Stimulated activated naive CD8-positive, alpha-beta T cell treated with anti-CD3 and anti-CD28 coated beads, Interleukin-15, amount 100 ng/mL, for 72 hours (primary cell): ENCODE measurements at regions not wholly inside any gene's neighbourhood (a gene's known extent, or its start where the extent isn't known, plus 50 kb on each side); places are given as distances from the start of the nearest gene placed in this dataset.

ENCODE experiments used
- ATAC-seq: fragments of 150-1000 bp; cut with Tn5 transposase; 2 replicates; pipeline ENCODE4 v1.10.0; 2021; ENCODE audit warnings: mild to moderate bottlenecking, moderate library complexity
- DNase-seq, 2 donors: peaks; one replicate each; pipeline ENCODE4 v3.0.0; 2021 to 2022
- H3K27ac Mint-ChIP-seq, 2 donors: one replicate each; pipeline ENCODE4 v1.8.0; 2022; ENCODE audit warnings: mild to moderate bottlenecking in 2 of 2, mixed read lengths in 2 of 2, moderate library complexity in 2 of 2
- H3K27me3 Mint-ChIP-seq: one replicate; pipeline ENCODE4 v1.8.0; 2022; ENCODE audit warnings: mixed read lengths
- H3K4me1 Mint-ChIP-seq: one replicate; pipeline ENCODE4 v1.8.0; 2022; ENCODE audit warnings: mild to moderate bottlenecking, mixed read lengths
- H3K4me3 Mint-ChIP-seq, 2 donors: one replicate each; pipeline ENCODE4 v1.8.0; 2022; ENCODE audit warnings: mild to moderate bottlenecking in 2 of 2, mixed read lengths in 2 of 2, moderate library complexity in 1 of 2
- H3K9me3 Mint-ChIP-seq, 2 donors: one replicate each; pipeline ENCODE4 v1.8.0; 2022; ENCODE audit warnings: mixed read lengths in 2 of 2

DNA sequence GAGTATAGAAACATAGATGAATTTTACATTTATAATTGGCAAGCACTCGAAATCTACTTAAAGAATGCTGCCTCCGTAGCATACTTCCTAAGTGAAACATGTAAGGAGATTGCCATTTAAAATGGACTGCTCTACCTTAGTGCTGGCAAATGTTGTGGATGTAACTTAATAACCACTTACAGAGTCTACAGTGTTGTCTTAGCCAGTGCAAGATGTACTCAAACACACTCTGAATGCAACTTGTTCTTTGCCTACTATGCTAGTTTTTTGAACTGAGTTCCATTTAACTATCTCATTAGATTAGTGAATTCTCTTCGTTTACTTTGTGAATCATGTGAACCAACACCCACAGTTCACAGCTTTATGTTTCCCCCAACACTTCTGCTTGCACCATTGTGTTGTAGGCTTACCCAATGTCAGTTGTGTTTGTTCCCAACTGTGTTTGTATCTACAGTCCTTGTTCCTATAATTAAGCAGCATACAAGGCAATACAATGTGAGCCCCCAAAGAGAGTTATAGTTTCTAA, 345.5 kb upstream of the LYPLAL1 start:
- H3K4me3 Mint-ChIP-seq, result no peak overlapping the region
- no peak for ATAC-seq
- no peaks in the 10 kb centered on the region for H3K4me1 Mint-ChIP-seq
- H3K27ac Mint-ChIP-seq, result no peak overlapping the region
- no peak for DNase-seq
- no peaks in the 10 kb centered on the region for H3K9me3 Mint-ChIP-seq
- H3K27me3 Mint-ChIP-seq, result no peaks in the 10 kb centered on the region

DNA sequence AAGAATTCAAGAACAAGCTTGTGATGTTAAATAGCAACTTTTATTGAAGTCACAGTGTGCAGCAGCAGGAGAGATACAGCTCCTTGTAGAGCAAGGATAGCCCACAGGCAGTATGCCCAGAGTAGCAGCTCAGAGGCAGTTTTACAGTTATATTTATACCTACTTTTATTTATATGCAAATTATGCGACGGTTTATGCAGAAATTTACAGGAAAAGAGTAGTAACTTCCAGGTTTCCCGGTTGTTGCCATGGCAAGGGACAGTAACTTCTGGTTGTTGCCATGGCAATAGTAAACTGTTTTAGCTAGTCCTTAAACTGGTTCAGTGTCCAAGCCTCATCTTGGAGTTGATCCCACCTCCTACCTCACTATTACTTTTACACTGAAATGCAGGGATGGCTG, 344.6 kb upstream of the LYPLAL1 start:
- H3K4me3 Mint-ChIP-seq, result no peak overlapping the region
- DNase-seq (no peak), ATAC-seq (no peak)
- H3K27me3 Mint-ChIP-seq, result no peaks in the 10 kb centered on the region
- H3K4me1 Mint-ChIP-seq, result no peaks in the 10 kb centered on the region
- H3K27ac Mint-ChIP-seq, result no peak overlapping the region
- H3K9me3 Mint-ChIP-seq, result no peaks in the 10 kb centered on the region

DNA sequence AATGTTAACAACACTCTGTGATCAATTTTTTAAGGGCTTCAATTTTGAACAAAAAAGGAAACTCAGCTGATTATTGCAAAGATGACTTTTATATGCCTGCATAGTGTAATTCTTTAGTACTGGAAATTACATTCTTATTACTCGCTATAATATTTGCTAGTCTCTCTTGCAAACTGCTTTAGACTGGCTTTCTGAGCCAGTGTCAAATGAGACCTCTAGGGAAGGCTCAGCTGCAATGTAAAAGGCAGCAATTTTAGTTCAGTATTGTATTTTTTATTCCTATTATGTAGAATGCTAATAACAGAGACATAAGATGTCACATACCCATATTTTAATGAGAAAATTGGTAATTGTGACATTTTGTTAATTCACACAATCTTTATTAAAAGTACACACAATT, 338.1 kb upstream of the LYPLAL1 start:
- H3K4me1 Mint-ChIP-seq, result no peaks in the 10 kb centered on the region
- H3K27ac Mint-ChIP-seq, result no peak overlapping the region
- ATAC-seq (no peak), DNase-seq (no peak)
- H3K4me3 Mint-ChIP-seq, result no peak overlapping the region
- peaks cover 6 to 7% of the 10 kb centered on the region in 2 donors for H3K9me3 Mint-ChIP-seq
- no peaks in the 10 kb centered on the region for H3K27me3 Mint-ChIP-seq

DNA sequence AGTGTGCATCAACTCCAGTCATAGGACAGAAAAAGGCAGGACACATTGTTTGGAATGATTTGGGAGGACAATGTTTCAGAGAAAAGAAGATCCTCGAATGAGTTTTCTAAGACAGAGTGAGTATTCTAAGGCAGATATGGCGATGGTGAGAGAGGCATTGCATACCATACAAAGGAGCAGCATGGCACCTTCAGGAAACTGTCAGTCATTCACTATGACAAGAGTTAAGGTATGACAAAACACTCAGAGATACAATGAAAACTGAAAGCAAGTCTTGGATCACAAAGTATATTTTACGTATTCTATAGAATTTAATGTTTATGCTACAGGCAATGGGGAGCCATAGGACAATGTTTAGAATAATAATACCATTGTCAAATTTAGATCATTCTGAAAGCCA, 337.4 kb upstream of the LYPLAL1 start:
- H3K9me3 Mint-ChIP-seq, result peaks cover 6 to 7% of the 10 kb centered on the region in 2 donors
- ATAC-seq (no peak), DNase-seq (no peak)
- no peak overlapping the region for H3K27ac Mint-ChIP-seq
- H3K4me3 Mint-ChIP-seq, result no peak overlapping the region
- H3K27me3 Mint-ChIP-seq, result no peaks in the 10 kb centered on the region
- no peaks in the 10 kb centered on the region for H3K4me1 Mint-ChIP-seq

DNA sequence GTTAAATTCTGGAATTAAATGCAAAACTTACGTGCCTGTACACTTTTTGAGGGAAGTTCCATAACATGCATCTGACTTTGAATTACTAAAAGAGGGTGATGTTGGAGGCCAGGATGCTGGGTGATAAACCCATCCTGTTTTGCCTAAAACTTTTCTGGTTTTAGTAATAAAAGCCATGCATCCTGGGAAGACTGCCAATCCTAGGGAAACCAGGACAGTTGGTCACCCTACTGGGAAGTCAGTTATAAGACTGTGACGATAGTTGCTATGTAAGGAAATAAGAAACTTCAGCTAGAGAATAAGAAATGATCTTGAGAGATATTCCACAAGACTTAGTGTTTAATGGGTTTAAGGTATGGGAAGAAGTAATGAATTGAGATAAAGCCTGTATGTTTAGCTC, 336.6 kb upstream of the LYPLAL1 start:
- Mint-ChIP-seq H3K4me1 (no peaks in the 10 kb centered on the region), H3K27ac (no peak overlapping the region), H3K27me3 (no peaks in the 10 kb centered on the region), H3K4me3 (no peak overlapping the region), H3K9me3 (peaks cover 6 to 7% of the 10 kb centered on the region in 2 donors)
- no peak for DNase-seq
- ATAC-seq, result no peak

DNA sequence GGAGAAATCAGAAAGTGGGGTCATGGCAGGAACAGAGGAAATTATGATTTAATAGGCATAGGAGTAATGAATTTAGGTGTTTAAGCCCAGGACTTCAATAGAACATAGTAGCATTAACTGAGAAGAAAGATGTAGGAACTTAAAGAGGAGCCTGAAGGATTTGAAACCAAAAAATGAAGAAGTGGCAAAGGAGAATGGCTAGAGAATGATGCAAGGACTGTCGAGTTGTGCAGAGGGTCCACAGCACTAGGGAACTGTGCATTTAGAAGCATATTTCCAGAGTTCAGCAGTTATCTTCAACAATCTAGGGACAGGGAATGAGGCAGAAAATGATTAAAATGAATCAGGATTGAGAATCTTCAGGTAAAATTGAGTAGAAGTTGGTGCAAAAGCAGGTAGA, 328.1 kb upstream of the LYPLAL1 start:
- DNase-seq, result no peak
- H3K4me3 Mint-ChIP-seq, result no peak overlapping the region
- peaks cover 7 to 24% of the 10 kb centered on the region in 2 donors for H3K9me3 Mint-ChIP-seq
- H3K4me1 Mint-ChIP-seq, result no peaks in the 10 kb centered on the region
- H3K27ac Mint-ChIP-seq, result no peak overlapping the region
- H3K27me3 Mint-ChIP-seq, result no peaks in the 10 kb centered on the region
- no peak for ATAC-seq

DNA sequence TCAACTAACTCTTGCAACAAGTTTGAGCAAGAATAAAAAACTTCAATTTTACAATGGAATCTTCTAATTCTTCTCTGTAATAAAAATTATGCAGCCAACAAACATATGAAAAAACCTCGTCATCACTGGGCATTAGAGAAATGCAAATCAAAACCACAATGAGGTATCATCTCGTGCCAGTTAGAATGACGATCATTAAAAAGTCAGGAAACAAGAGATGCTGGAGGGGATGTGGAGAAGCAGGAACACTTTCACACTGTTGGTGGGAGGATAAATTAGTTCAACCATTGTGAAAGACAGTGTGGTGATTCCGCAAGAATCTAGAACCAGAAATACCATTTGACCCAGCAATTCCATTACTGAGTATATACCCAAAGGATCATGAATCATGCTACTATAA, 327.5 kb upstream of the LYPLAL1 start:
- Mint-ChIP-seq H3K4me1 (no peaks in the 10 kb centered on the region), H3K4me3 (no peak overlapping the region), H3K27me3 (no peaks in the 10 kb centered on the region), H3K9me3 (peaks cover 7 to 24% of the 10 kb centered on the region in 2 donors), H3K27ac (no peak overlapping the region)
- no peak for DNase-seq
- no peak for ATAC-seq

DNA sequence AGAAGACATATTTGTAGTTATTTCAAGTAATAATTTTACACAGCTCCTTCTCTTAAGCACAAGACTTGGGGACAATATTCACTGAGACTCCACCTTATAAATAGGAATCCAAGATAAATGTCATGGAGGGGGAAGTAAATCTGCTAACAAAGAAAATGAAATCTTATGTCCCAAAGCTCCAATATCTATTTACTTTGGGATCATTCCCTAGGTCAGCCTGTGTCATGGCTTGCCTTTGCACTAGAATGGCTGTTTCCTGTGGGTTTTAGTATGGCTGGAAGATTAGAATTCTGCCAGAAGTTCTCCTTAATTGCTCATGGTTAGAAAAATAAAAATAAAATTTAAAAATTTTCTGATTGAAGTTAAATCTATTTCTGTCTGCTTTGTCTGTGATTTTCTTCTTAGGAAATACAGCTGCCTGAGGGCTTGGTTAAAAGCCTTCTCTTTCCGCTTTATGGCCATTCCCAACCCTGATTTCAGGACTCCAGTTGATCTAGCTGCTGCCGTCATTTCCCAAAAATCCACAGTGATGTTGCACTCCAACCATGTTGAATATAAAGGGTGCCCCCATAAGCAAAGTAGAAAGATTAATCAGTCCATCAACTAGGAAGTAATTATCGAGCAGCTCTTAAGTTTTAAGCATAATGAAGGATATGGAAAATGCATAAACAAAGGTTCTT, 326.4 kb upstream of the LYPLAL1 start:
- H3K27me3 Mint-ChIP-seq, result no peaks in the 10 kb centered on the region
- H3K27ac Mint-ChIP-seq, result no peak overlapping the region
- peaks cover 7 to 24% of the 10 kb centered on the region in 2 donors for H3K9me3 Mint-ChIP-seq
- no peaks in the 10 kb centered on the region for H3K4me1 Mint-ChIP-seq
- H3K4me3 Mint-ChIP-seq, result no peak overlapping the region
- DNase-seq, result no peak
- no peak for ATAC-seq

DNA sequence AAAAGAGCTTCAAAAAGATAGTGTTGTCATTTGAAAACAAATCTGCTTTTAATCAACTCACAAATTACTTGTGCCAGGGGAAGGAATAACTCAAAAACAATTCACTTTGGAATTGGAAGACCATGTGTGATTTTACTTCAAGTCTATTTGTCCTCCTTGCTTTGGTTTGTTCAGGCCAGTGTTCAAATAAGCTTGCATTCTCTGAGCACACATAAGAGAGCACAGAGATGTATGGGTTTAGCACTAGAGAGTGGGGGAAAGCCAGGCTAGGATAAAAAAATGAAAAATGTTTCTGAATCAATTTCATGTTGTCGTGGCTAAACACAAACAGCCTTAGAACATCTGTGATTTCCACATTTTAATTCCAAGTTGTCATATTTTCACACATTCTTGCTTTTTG, 325.7 kb upstream of the LYPLAL1 start:
- no peak overlapping the region for H3K4me3 Mint-ChIP-seq
- peaks cover 7 to 18% of the 10 kb centered on the region in 2 donors for H3K9me3 Mint-ChIP-seq
- H3K4me1 Mint-ChIP-seq, result no peaks in the 10 kb centered on the region
- DNase-seq (no peak), ATAC-seq (no peak)
- no peaks in the 10 kb centered on the region for H3K27me3 Mint-ChIP-seq
- no peak overlapping the region for H3K27ac Mint-ChIP-seq

DNA sequence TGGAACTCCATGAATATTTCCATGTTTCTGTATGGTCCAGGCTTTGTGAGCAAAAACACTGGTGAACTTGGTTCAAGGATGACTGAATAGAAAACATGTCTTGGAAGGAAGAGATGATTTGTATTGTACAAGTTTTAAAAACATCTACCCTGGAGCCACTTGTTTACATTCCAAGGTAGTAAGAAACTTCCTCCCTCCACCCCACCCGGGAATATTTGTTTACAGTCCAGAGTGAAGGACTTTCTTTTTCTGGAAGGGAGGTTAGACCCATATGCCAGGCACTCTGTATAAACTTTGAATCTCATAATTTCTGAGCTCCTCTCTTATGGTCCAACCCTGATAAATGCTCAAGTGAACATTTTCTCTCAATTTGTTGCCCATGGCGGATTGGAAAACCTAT, 323.3 kb upstream of the LYPLAL1 start:
- Mint-ChIP-seq H3K9me3 (peaks cover 7 to 8% of the 10 kb centered on the region in 2 donors), H3K27ac (no peak overlapping the region), H3K4me3 (no peak overlapping the region), H3K4me1 (no peaks in the 10 kb centered on the region), H3K27me3 (no peaks in the 10 kb centered on the region)
- no peak for DNase-seq
- no peak for ATAC-seq

DNA sequence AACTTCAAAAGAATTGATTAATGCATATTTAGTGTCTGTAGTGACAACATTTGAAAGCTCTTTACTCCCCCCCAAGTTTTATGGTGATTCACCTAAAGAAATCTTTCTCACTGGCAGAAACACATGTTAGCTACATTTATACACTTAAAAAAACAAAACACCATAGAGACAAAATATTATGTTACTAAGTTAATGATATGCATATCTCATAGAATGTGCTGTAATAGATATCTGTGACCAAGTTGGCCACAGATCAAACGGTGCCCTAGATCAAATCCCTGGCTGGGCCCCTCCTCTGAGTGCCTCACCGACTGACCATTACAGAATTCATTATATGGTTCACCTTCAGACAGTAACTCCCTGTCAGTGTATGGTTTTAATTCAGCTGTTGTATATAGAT, 322.1 kb upstream of the LYPLAL1 start:
- Mint-ChIP-seq H3K27me3 (no peaks in the 10 kb centered on the region), H3K9me3 (peaks cover 0 to 7% of the 10 kb centered on the region in 2 donors), H3K4me1 (no peaks in the 10 kb centered on the region), H3K4me3 (no peak overlapping the region), H3K27ac (no peak overlapping the region)
- ATAC-seq (no peak), DNase-seq (no peak)

DNA sequence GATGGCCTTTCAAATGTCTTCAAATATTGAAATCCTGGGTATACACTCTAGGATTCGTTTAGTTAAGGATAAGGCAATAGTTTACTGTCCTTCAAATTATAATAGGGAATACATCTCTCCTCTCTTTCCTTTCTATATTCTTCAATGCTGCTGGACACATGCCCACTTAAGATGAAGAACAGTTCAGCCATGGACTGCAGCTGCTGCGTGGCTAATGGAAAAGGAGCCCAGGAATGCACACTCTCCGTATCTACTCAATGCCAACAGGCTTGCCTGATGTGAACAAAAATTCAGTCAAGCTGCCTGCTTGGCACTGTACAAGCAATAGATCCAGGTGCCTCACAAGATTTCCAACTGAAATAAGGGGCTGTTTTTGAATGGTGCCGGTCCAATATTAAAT, 321.2 kb upstream of the LYPLAL1 start:
- Mint-ChIP-seq H3K4me3 (no peak overlapping the region), H3K4me1 (no peaks in the 10 kb centered on the region), H3K9me3 (peaks cover 0 to 4% of the 10 kb centered on the region in 2 donors), H3K27ac (no peak overlapping the region), H3K27me3 (no peaks in the 10 kb centered on the region)
- no peak for DNase-seq
- no peak for ATAC-seq

DNA sequence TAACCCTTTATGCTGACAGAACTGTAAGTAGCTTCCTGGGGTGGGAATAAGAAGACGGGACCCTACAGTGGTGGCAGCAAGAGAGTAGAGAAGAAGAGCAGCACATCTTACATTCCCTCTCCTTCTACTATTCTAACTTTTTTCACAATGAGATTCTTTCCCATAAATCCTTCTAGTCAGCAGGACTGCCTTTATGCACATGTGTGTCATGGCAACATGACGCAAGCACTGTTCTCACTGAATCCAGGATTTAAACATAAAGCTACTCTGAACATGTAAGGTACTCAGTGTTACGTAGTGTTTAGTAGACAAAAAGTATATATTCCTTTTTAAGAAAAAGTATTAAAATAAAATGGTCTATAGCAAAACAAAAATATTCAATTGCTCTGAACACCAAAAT, 309.7 kb upstream of the LYPLAL1 start:
- no peaks in the 10 kb centered on the region for H3K4me1 Mint-ChIP-seq
- H3K27ac Mint-ChIP-seq, result no peak overlapping the region
- no peaks in the 10 kb centered on the region for H3K27me3 Mint-ChIP-seq
- no peak for ATAC-seq
- H3K4me3 Mint-ChIP-seq, result no peak overlapping the region
- DNase-seq, result no peak
- H3K9me3 Mint-ChIP-seq, result peaks cover 0 to 3% of the 10 kb centered on the region in 2 donors

DNA sequence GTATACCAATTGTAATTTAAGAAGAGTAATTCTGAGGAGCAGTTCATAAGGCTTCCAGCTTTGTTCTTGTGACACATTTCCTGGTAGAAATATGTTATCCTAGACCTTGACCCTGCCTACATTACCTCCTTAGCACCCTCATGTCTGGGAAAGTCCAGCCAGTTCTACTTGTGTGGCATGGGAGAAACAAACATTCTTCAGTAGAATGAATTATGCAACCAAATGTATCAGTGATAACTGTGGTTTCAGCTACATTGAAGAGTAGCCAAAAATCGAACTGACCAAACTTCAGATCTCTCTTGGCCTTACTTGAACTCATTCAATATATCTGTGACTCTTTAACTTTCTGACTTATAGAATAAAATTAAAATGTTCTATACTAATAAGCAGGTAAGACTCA, 308.1 kb upstream of the LYPLAL1 start:
- Mint-ChIP-seq H3K4me1 (no peaks in the 10 kb centered on the region), H3K9me3 (peaks cover 0 to 3% of the 10 kb centered on the region in 2 donors), H3K4me3 (no peak overlapping the region), H3K27me3 (no peaks in the 10 kb centered on the region), H3K27ac (no peak overlapping the region)
- ATAC-seq (no peak), DNase-seq (no peak)

DNA sequence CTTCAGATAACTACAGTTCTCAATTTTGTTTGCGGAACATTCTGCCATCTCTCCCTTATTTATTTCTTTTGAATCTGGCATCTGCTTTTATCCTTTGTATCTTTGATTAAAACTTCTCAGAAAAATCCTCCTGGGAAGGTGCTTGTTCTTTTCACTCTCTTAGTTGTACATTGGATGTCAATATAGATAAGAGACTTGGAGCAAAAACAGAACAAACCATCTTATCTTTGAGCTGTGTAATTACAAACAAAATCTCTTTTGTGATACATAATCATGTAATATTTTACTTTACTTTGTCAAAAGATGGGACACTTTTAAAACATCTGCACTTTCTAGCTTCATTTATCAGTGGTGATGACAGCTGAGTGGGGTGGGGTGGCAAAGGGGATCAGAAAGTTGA, 307.2 kb upstream of the LYPLAL1 start:
- no peak for DNase-seq
- no peaks in the 10 kb centered on the region for H3K27me3 Mint-ChIP-seq
- H3K9me3 Mint-ChIP-seq, result peaks cover 0 to 3% of the 10 kb centered on the region in 2 donors
- H3K27ac Mint-ChIP-seq, result no peak overlapping the region
- no peaks in the 10 kb centered on the region for H3K4me1 Mint-ChIP-seq
- no peak for ATAC-seq
- no peak overlapping the region for H3K4me3 Mint-ChIP-seq

DNA sequence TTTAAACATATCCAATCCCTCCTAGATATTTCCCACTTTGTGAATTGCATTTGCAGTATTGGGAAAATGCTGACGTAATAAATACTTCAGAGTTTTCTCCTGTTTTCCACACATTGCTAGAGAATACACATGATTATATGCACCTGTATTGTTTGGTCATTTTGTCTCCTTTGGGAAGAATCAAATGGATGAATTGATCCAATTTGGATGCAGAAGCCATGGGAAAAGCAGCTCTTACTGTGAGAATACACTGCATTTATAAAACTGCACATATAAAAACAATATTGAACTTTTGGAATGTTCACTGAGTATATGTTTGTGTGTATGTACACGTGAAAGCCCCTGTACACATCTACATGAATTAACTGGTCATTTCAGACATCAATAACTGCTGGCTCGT, 306.6 kb upstream of the LYPLAL1 start:
- Mint-ChIP-seq H3K27me3 (no peaks in the 10 kb centered on the region), H3K27ac (no peak overlapping the region), H3K4me1 (no peaks in the 10 kb centered on the region), H3K4me3 (no peak overlapping the region), H3K9me3 (peaks cover 0 to 3% of the 10 kb centered on the region in 2 donors)
- no peak for DNase-seq
- ATAC-seq, result no peak
